GM12875 (cell line): ENCODE measurements at regions not wholly inside any gene's neighbourhood (a gene's known extent, or its start where the extent isn't known, plus 50 kb on each side); places are given as distances from the start of the nearest gene placed in this dataset.

ENCODE experiments used
- H3K4me3 ChIP-seq: one replicate; pipeline ENCODE4 v1.5.1; 2011; ENCODE audit warnings: low read depth, low read length, control low read depth
- CTCF ChIP-seq: IDR thresholded peaks from 2 replicates; pipeline ENCODE4 v1.5.1; 2011; ENCODE audit warnings: low read depth, mild to moderate bottlenecking, control low read depth, inconsistent platforms, low read length, moderate library complexity, borderline replicate concordance; ENCODE audit not compliant: insufficient read depth

- no peak for TF ChIP-seq CTCF
- no peak overlapping the region for H3K4me3 ChIP-seq
Measured at GRCh38 chr1:212536586-212536985, 72.0 kb upstream of the ATF3 start.

GRCh38 chr1:212537610-212538009 is 71.0 kb upstream of the ATF3 start:
- no peak for TF ChIP-seq CTCF
- H3K4me3 ChIP-seq, result no peak overlapping the region

GRCh38 chr1:212539737-212540430 is 68.7 kb upstream of the ATF3 start:
- no peak for TF ChIP-seq CTCF
- H3K4me3 ChIP-seq, result no peak overlapping the region

GRCh38 chr1:212542761-212543187 is 65.8 kb upstream of the ATF3 start:
- H3K4me3 ChIP-seq, result no peak overlapping the region
- TF ChIP-seq CTCF, result no peak

- TF ChIP-seq CTCF, result no peak
- no peak overlapping the region for H3K4me3 ChIP-seq
Measured at GRCh38 chr1:212544110-212544509, 64.5 kb upstream of the ATF3 start.

- H3K4me3 ChIP-seq, result no peak overlapping the region
- TF ChIP-seq CTCF, result no peak
Measured at GRCh38 chr1:212545941-212546635, 62.5 kb upstream of the ATF3 start.

- H3K4me3 ChIP-seq, result no peak overlapping the region
- TF ChIP-seq CTCF, result no peak
Measured at GRCh38 chr1:212549503-212550017, 59.0 kb upstream of the ATF3 start.
